ENCODE measurements at regions not wholly inside any gene's neighbourhood (a gene's known extent, or its start where the extent isn't known, plus 50 kb on each side); places are given as distances from the start of the nearest gene placed in this dataset.

DNA sequence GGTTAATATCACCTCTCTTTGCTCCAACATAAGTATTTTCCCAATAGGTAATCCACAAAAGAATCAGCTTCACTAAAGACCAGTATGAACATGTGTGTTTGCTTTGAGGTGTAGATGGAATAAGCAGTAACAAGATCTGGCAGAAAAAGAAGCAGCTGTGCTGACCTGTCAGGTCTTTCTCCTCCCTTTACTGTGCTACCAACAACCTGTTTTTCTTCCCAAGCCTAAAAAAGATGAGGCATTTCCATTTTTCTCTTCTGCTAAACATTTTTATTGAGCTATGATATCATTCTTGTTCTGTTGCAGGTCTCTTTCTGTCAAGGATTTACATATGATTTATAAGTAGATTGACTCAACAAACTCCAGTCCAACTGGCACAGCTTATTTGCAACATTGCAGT lies 315.2 kb upstream of the GLI3 start:
- Histone ChIP-seq H3K9me3 (ENCODE audit: control insufficient read depth, insufficient read depth, low read depth, low read length) (peaks cover 4% of the 10 kb centered on the region; the same call in 1 of the 2 replicates), H3K4me3 (ENCODE audit: low read depth in 2 of 2, low read length in 2 of 2) (no peak overlapping the region), H3K27me3 (ENCODE audit: control insufficient read depth, insufficient read depth, low read length) (no peaks in the 10 kb centered on the region), H3K27ac (ENCODE audit: low read length) (no peak overlapping the region), H3K4me1 (ENCODE audit: control insufficient read depth, insufficient read depth, low read length) (no peaks in the 10 kb centered on the region), H3K36me3 (ENCODE audit: control insufficient read depth, insufficient read depth, low read length) (no peaks in the 10 kb centered on the region)
- in situ Hi-C loops (cut with HindIII; ENCODE audit: low pct_unique_long_range_greater_than_20kb, low sequenced_read_pairs), result no loop called here
- ATAC-seq (no peak), DNase-seq (ENCODE audit: low read depth, low spot score) (no peak)
- TF ChIP-seq POLR2AphosphoS5 (IDR thresholded peaks at IDR 0.05; ENCODE audit: low read depth, low read length) (no peak), SIN3A (IDR thresholded peaks at IDR 0.05; ENCODE audit: borderline replicate concordance, insufficient read depth, low read depth, low read length) (no peak)
- TF ChIP-seq, protein P1, sequence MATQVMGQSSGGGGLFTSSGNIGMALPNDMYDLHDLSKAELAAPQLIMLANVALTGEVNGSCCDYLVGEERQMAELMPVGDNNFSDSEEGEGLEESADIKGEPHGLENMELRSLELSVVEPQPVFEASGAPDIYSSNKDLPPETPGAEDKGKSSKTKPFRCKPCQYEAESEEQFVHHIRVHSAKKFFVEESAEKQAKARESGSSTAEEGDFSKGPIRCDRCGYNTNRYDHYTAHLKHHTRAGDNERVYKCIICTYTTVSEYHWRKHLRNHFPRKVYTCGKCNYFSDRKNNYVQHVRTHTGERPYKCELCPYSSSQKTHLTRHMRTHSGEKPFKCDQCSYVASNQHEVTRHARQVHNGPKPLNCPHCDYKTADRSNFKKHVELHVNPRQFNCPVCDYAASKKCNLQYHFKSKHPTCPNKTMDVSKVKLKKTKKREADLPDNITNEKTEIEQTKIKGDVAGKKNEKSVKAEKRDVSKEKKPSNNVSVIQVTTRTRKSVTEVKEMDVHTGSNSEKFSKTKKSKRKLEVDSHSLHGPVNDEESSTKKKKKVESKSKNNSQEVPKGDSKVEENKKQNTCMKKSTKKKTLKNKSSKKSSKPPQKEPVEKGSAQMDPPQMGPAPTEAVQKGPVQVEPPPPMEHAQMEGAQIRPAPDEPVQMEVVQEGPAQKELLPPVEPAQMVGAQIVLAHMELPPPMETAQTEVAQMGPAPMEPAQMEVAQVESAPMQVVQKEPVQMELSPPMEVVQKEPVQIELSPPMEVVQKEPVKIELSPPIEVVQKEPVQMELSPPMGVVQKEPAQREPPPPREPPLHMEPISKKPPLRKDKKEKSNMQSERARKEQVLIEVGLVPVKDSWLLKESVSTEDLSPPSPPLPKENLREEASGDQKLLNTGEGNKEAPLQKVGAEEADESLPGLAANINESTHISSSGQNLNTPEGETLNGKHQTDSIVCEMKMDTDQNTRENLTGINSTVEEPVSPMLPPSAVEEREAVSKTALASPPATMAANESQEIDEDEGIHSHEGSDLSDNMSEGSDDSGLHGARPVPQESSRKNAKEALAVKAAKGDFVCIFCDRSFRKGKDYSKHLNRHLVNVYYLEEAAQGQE (IDR thresholded peaks at IDR 0.05; ENCODE audit: insufficient read depth in 1 of 2, low read depth in 2 of 2, low read length in 1 of 2), result no peak
- TF ChIP-seq, protein P2, sequence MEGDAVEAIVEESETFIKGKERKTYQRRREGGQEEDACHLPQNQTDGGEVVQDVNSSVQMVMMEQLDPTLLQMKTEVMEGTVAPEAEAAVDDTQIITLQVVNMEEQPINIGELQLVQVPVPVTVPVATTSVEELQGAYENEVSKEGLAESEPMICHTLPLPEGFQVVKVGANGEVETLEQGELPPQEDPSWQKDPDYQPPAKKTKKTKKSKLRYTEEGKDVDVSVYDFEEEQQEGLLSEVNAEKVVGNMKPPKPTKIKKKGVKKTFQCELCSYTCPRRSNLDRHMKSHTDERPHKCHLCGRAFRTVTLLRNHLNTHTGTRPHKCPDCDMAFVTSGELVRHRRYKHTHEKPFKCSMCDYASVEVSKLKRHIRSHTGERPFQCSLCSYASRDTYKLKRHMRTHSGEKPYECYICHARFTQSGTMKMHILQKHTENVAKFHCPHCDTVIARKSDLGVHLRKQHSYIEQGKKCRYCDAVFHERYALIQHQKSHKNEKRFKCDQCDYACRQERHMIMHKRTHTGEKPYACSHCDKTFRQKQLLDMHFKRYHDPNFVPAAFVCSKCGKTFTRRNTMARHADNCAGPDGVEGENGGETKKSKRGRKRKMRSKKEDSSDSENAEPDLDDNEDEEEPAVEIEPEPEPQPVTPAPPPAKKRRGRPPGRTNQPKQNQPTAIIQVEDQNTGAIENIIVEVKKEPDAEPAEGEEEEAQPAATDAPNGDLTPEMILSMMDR (IDR thresholded peaks at IDR 0.05), result no peak
- intact Hi-C loops (cut with micrococcal nuclease; ENCODE audit: unreplicated experiment), result no loop called here
- POLR2A ChIA-PET, result no interaction called here
- no TSS peak for BruUV-seq (replicated peaks)
- CTCF ChIA-PET, result no interaction called here

DNA sequence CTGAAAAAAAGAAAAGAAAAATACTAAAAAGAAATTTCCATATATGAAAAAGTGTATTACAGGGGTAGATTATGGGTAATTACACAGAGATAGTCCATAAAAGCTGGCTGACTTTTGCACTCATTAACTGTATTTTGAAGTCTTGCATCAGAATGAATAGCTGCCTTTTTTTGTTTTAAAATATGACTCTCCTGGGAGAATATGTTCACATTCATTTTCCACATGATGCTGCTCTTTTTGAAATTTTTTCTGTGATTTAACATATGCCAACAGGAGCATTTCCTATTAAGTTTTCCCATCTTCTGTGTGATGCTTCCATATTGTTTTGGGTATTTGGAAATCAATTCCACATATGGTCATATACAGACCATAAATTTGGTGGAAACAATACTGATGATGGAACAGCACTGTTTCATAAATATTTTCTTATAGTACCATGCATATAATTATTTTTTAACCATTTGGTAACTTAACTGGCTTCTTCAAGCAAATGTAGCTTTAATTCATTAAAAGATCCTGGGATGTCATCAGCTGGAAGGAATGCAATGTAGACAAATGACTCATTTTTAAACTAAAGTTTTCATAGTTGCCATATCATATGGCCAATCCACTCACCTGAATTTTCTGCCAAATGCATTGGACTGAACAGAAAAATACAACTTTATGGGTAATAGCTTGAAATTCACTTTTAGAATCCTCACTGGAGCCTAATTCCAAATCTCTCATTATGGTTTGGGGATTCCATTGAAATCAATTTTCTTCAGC lies 313.9 kb upstream of the GLI3 start:
- POLR2A ChIA-PET, result no interaction called here
- peaks cover 7% of the 10 kb centered on the region for H3K9me3 ChIP-seq (ENCODE audit: control insufficient read depth, insufficient read depth, low read depth, low read length)
- DNase-seq (ENCODE audit: low read depth, low spot score) (no peak), ATAC-seq (no peak)
- no peak overlapping the region for H3K27ac ChIP-seq (ENCODE audit: low read length)
- no peak overlapping the region for H3K4me3 ChIP-seq (ENCODE audit: low read depth in 2 of 2, low read length in 2 of 2)
- CTCF ChIA-PET, result no interaction called here
- intact Hi-C loops (cut with micrococcal nuclease; ENCODE audit: unreplicated experiment), result no loop called here
- H3K4me1 ChIP-seq (ENCODE audit: control insufficient read depth, insufficient read depth, low read length), result no peaks in the 10 kb centered on the region
- TF ChIP-seq POLR2AphosphoS5 (IDR thresholded peaks at IDR 0.05; ENCODE audit: low read depth, low read length) (no peak), SIN3A (IDR thresholded peaks at IDR 0.05; ENCODE audit: borderline replicate concordance, insufficient read depth, low read depth, low read length) (no peak), TCF7L2 (IDR thresholded peaks at IDR 0.05; ENCODE audit: low read depth, low read length) (no peak)
- TF ChIP-seq, protein P2 (IDR thresholded peaks at IDR 0.05), result no peak
- TF ChIP-seq, protein P1 (IDR thresholded peaks at IDR 0.05; ENCODE audit: insufficient read depth in 1 of 2, low read depth in 2 of 2, low read length in 1 of 2), result no peak
- BruUV-seq (replicated peaks), result no TSS peak
- no peaks in the 10 kb centered on the region for H3K36me3 ChIP-seq (ENCODE audit: control insufficient read depth, insufficient read depth, low read length)
- H3K27me3 ChIP-seq (ENCODE audit: control insufficient read depth, insufficient read depth, low read length), result no peaks in the 10 kb centered on the region
- in situ Hi-C loops (cut with HindIII; ENCODE audit: low pct_unique_long_range_greater_than_20kb, low sequenced_read_pairs), result no loop called here
